Sigmoid colon (tissue), 6 donors: ENCODE measurements at regions not wholly inside any gene's neighbourhood (a gene's known extent, or its start where the extent isn't known, plus 50 kb on each side); places are given as distances from the start of the nearest gene placed in this dataset.

ENCODE experiments used
- DNase-seq: peaks from one replicate; pipeline ENCODE4 v3.0.0-alpha.2; 2019
- H3K27ac ChIP-seq, 4 donors: fragments of 200-600 bp; sonication (generic); one replicate each; pipeline ENCODE4 v1.5.1; 2016 to 2019; ENCODE audit warnings: mild to moderate bottlenecking in 1 of 4
- H3K27me3 ChIP-seq, 3 donors: fragments of 200-600 bp; sonication (generic); one replicate each; pipeline ENCODE4 v1.5.1; 2019; ENCODE audit warnings: mild to moderate bottlenecking in 1 of 3
- H3K36me3 ChIP-seq, 4 donors: fragments of 200-600 bp; sonication (generic); one replicate each; pipeline ENCODE4 v1.5.1; 2016 to 2019
- H3K4me1 ChIP-seq, 4 donors: fragments of 200-600 bp; sonication (generic); one replicate each; pipeline ENCODE4 v1.5.1; 2017 to 2019
- H3K4me3 ChIP-seq, 4 donors: fragments of 200-600 bp; sonication (generic); one replicate each; pipeline ENCODE4 v1.5.1; 2017 to 2019; ENCODE audit warnings: mild to moderate bottlenecking in 2 of 4, moderate library complexity in 1 of 4
- H3K9me3 ChIP-seq, 4 donors: fragments of 200-600 bp in 3 of 4; sonication (generic) in 3 of 4; one replicate each; pipeline versions ENCODE4 v1.5.1 to v1.6.1; 2013 to 2019
- EP300 ChIP-seq, 4 donors: sonication (generic); formaldehyde crosslinking; IDR thresholded peaks; one replicate each; pipeline ENCODE4 v1.6.1; 2017; ENCODE audit warnings: antibody characterized with exemption in 4 of 4
- POLR2A ChIP-seq, 2 donors: fragments of 450-650 bp; IDR thresholded peaks; one replicate each; pipeline ENCODE4 v1.6.1; 2016; ENCODE audit warnings: antibody characterized with exemption in 2 of 2, mild to moderate bottlenecking in 2 of 2, moderate library complexity in 2 of 2
- POLR2AphosphoS5 ChIP-seq, 4 donors: sonication (generic); formaldehyde crosslinking; IDR thresholded peaks; one replicate each; pipeline ENCODE4 v1.6.1; 2017; ENCODE audit warnings: antibody characterized with exemption in 4 of 4
- WGBS, 2 donors: extraction: QIAGEN DNeasy Blood & Tissue Kit; methylation state at CpG; one replicate each; pipeline ENCODE4 v1.1.7; 2013; 5-methylcytosine and 5-hydroxymethylcytosine counted together
- intact Hi-C: fragments of 100-400 bp; cut with DNase I; formaldehyde crosslinking; loops from one replicate; pipeline ENCODE4 v1.15.1; 2023
- TF ChIP-seq, protein P1 (sequence below), 4 experiments: fragments of 450-650 bp in 3 of 4; fragments of 200-600 bp in 1 of 4; IDR thresholded peaks; one replicate each; pipeline ENCODE4 v1.5.1; 2016 to 2019; ENCODE audit warnings: antibody characterized with exemption in 4 of 4, mild to moderate bottlenecking in 3 of 4, moderate library complexity in 2 of 4
- donor health status: healthy with polysubstance abuse.
- donor health status: healthy.

DNA sequence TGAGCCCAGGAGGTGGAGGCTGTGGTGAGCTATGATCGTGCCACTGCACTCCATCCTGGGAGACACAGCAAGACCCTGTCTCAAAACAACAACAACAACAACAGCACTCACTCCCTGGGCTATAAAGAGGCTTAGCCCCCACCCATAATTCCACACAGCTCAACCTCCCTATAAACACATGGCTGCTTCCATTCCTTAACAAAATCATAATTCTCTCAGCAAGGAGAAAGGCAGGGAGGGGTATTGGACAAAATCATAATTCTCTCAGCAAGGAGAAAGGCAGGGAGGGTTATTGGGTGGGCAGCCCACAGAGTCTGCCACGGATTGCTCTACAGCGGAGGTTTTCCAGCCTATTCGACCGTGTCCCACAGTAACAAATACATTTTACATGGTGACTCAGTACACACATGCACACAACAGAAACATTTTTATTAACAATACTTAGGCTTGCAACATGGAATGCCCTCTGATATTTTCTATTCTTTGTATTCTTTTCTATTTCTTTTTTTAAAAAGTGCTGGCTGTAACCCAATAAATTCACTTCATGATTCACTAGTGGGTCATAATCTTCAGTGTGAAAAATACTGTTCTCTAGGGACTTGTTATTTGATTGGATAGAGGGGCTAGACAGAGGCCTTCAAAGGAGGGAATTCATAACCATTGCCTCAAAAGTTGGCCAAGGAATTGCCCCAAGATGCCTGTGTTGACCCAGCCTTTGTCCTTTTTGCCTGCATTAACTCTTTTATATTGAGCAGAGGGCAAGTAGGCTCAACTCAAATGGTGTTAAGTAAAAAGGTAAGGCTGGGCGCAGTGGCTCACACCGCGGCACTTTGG is 50.6 kb upstream of the ZMYND8 start:
- no peak overlapping the region for H3K27ac ChIP-seq
- H3K4me1 ChIP-seq: no peaks in the 10 kb centered on the region
- no peaks in the 10 kb centered on the region for H3K9me3 ChIP-seq
- H3K36me3 ChIP-seq: no peaks in the 10 kb centered on the region
- TF ChIP-seq EP300 (IDR thresholded peaks at IDR 0.05) (no peak), POLR2AphosphoS5 (IDR thresholded peaks at IDR 0.05) (no peak), POLR2A (IDR thresholded peaks at IDR 0.05) (no peak)
- TF ChIP-seq, protein P1, sequence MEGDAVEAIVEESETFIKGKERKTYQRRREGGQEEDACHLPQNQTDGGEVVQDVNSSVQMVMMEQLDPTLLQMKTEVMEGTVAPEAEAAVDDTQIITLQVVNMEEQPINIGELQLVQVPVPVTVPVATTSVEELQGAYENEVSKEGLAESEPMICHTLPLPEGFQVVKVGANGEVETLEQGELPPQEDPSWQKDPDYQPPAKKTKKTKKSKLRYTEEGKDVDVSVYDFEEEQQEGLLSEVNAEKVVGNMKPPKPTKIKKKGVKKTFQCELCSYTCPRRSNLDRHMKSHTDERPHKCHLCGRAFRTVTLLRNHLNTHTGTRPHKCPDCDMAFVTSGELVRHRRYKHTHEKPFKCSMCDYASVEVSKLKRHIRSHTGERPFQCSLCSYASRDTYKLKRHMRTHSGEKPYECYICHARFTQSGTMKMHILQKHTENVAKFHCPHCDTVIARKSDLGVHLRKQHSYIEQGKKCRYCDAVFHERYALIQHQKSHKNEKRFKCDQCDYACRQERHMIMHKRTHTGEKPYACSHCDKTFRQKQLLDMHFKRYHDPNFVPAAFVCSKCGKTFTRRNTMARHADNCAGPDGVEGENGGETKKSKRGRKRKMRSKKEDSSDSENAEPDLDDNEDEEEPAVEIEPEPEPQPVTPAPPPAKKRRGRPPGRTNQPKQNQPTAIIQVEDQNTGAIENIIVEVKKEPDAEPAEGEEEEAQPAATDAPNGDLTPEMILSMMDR (IDR thresholded peaks at IDR 0.05): no peak
- intact Hi-C loops: no loop called here
- no peak overlapping the region for H3K4me3 ChIP-seq
- no peak for DNase-seq
- H3K27me3 ChIP-seq: no peaks in the 10 kb centered on the region
- WGBS, 2 donors: 92 to 95% methylated on average over 8 of the region's 8 CpGs

GRCh38 chr20:47411161-47411560 is 54.7 kb upstream of the ZMYND8 start:
- 69 to 74% methylated on average over 5 of the region's 5 CpGs for WGBS, 2 donors
- intact Hi-C loops: no loop called here
- Histone ChIP-seq H3K36me3 (no peaks in the 10 kb centered on the region), H3K4me3 (no peak overlapping the region), H3K27me3 (no peaks in the 10 kb centered on the region), H3K9me3 (no peaks in the 10 kb centered on the region), H3K27ac (peak overlapping the region in 3 of 4 donors; percentile 14 to 66 (median 39)), H3K4me1 (no peaks in the 10 kb centered on the region)
- TF ChIP-seq EP300 (IDR thresholded peaks at IDR 0.05) (no peak), POLR2AphosphoS5 (IDR thresholded peaks at IDR 0.05) (peak in 3 of 4 donors; percentile 19 to 29 (median 24)), POLR2A (IDR thresholded peaks at IDR 0.05) (no peak)
- no peak for DNase-seq

- Histone ChIP-seq H3K9me3 (no peaks in the 10 kb centered on the region), H3K27me3 (no peaks in the 10 kb centered on the region), H3K4me3 (no peak overlapping the region), H3K4me1 (no peaks in the 10 kb centered on the region), H3K27ac (peak overlapping the region in 2 of 4 donors; percentile 28 to 66), H3K36me3 (no peaks in the 10 kb centered on the region)
- WGBS, 2 donors: 68 to 87% methylated on average over 4 of the region's 4 CpGs
- intact Hi-C loops: no loop called here
- TF ChIP-seq POLR2AphosphoS5 (IDR thresholded peaks at IDR 0.05) (no peak), EP300 (IDR thresholded peaks at IDR 0.05) (no peak), POLR2A (IDR thresholded peaks at IDR 0.05) (no peak)
- TF ChIP-seq, protein P1 (IDR thresholded peaks at IDR 0.05): no peak
- no peak for DNase-seq
Observed at GRCh38 chr20:47412083-47412482, 55.6 kb upstream of the ZMYND8 start.

DNA sequence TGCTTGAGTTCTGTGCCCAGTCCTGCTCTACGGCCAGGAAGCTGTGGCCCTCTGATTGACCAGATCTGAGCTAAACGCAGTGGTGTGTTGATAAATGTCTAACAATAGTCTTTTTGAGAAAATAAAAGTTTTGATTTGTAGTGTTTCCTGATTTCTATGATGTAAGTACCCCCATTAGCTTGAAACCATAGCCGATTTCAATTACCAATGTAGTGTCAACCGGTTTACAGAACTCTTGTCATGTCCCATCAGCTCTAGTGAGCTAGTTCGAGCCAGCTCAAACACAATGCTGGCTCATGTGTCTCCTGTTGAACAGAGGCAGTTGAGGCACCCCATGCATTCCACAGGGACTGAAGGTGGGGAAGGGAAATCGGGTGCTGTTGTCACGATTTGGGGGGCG is 56.7 kb upstream of the ZMYND8 start:
- Histone ChIP-seq H3K27me3 (no peaks in the 10 kb centered on the region), H3K27ac (no peak overlapping the region), H3K4me1 (no peaks in the 10 kb centered on the region), H3K9me3 (no peaks in the 10 kb centered on the region), H3K4me3 (no peak overlapping the region), H3K36me3 (no peaks in the 10 kb centered on the region)
- intact Hi-C loops: no loop called here
- DNase-seq: no peak
- TF ChIP-seq POLR2AphosphoS5 (IDR thresholded peaks at IDR 0.05) (no peak), EP300 (IDR thresholded peaks at IDR 0.05) (no peak), POLR2A (IDR thresholded peaks at IDR 0.05) (no peak)
- TF ChIP-seq, protein P1 (IDR thresholded peaks at IDR 0.05): no peak
- 89 to 92% methylated on average over 8 of the region's 8 CpGs for WGBS, 2 donors

DNA sequence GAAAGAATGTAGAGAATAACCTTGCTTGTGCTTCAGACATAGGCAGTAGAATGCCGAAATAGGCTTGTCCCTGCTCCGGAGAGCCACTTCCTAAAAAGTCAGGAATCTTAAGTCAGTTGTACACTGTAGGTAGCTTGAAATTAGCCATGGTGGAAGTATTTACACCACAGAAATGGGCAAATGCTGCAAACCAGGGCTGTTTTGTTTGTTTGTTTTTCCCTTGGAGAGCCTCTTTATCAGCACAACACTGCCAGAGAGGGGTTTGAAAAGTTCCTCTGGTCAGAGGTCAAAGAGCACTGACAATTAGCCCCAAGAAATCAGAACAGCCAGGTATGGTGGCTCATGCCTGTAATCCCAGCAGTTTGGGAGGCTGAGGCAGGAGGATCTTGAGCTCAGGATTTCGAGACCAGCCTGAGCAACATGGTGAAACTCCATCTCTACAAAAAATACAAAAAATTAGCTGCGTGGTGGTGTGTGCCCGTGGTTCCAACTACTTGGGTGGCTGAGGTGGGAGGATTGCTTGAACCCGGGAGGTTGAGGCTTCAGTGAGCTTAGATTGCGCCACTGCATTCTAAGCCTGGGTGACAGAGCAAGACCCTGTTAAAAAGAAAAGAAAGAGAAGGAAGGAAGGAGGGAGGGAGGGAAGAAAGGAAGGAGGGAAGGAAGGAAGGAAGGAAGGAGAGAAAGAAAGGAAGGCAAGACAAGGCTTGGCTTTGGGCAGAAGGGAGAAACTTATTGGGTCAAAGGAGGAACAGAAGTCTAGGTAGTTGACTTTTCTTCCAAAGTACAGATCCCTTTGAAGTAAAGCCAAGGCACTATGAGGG is 61.0 kb upstream of the ZMYND8 start:
- WGBS, 2 donors: 93 to 94% methylated on average over 7 of the region's 7 CpGs
- TF ChIP-seq POLR2A (IDR thresholded peaks at IDR 0.05): no peak
- H3K36me3 ChIP-seq: no peaks in the 10 kb centered on the region
- intact Hi-C loops: no loop called here
- H3K27me3 ChIP-seq: no peaks in the 10 kb centered on the region
- H3K4me1 ChIP-seq: no peaks in the 10 kb centered on the region
- DNase-seq: no peak
- H3K27ac ChIP-seq: no peak overlapping the region
- no peaks in the 10 kb centered on the region for H3K9me3 ChIP-seq
- no peak overlapping the region for H3K4me3 ChIP-seq
